Fibroblast of lung (primary cell): ENCODE measurements at regions not wholly inside any gene's neighbourhood (a gene's known extent, or its start where the extent isn't known, plus 50 kb on each side); places are given as distances from the start of the nearest gene placed in this dataset.

Experiments used
- CTCF ChIP-seq, 2 donors: IDR thresholded peaks in 1 of 2; conservative IDR thresholded peaks in 1 of 2; 1 replicate in 1 of 2; 2 replicates in 1 of 2; pipeline ENCODE4 v1.5.1; 2011 to 2012; ENCODE audit warnings: low read length in 2 of 2, control low read depth in 1 of 2, inconsistent platforms in 1 of 2, low read depth in 1 of 2, mild to moderate bottlenecking in 1 of 2
- EZH2 ChIP-seq: IDR thresholded peaks from 2 replicates; pipeline ENCODE4 v1.5.1; 2012; ENCODE audit warnings: low read length, control low read depth, mild to moderate bottlenecking; ENCODE audit errors: missing control alignments

GRCh38 chr1:172815740-172816139 is 156.8 kb downstream of the FASLG start:
- no peak for TF ChIP-seq CTCF (conservative IDR thresholded peaks at IDR 0.05 in 1 of 2, IDR thresholded peaks at IDR 0.05 in 1 of 2; ENCODE audit: low read depth in 1 of 2, low read length in 2 of 2)
- TF ChIP-seq EZH2: no peak
